ENCODE measurements at regions not wholly inside any gene's neighbourhood (a gene's known extent, or its start where the extent isn't known, plus 50 kb on each side); places are given as distances from the start of the nearest gene placed in this dataset.

DNA sequence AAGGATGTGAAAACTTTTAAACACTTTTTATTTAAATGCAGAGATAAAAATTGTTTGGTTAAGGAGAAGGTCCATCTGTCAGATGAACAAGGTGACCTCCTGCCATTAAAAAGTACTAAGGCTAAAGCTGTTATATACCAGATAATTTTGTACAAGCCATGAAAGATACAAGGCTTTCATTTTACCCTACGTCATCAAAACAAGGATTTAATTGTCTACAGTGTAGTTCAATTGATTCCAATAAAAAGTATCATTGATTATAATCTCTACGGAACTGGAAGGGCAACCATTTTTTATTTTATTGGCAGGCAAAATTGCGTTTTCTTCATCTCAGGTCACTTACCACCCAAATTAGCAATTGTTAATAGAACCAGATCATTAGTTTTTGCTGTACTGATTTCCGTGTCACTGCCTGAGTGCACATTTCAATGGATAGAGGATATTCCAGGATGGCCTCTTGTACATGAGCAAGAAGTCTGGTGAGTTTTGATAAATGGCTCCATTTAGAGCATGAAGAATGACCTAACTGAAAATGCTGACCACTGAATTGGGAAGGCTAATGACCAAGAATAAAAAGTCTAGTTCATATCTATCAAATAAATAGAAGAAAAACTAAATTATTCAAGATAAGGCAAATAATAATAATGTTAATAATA lies 564.9 kb downstream of the JRKL start:
- no peak overlapping the region for H3K27ac ChIP-seq
- intact Hi-C loops (cut with DNase I) = no loop called here

DNA sequence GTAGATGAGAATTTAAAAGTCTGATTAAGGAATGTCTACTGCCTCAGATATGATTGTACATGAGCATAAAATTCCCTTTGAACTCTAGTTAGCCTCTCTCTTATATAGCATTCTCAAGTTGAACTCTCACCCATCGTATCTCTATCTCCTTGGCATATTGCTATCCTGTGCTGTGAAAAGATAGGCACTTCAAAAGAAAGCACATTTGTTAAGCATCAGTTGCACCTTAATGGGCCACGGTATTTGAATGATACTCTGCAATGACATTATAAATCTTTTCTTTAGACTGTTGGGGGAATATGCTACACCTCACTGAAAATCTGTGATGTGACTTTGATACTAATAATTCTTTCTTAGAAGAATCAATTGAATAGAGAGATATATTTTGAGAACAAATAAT lies 570.7 kb downstream of the JRKL start:
- no peak overlapping the region for H3K4me3 ChIP-seq
- no peaks in the 10 kb centered on the region for H3K36me3 ChIP-seq
- intact Hi-C loops (cut with DNase I) = no loop called here
- no peak for DNase-seq
- TF ChIP-seq, protein P1, sequence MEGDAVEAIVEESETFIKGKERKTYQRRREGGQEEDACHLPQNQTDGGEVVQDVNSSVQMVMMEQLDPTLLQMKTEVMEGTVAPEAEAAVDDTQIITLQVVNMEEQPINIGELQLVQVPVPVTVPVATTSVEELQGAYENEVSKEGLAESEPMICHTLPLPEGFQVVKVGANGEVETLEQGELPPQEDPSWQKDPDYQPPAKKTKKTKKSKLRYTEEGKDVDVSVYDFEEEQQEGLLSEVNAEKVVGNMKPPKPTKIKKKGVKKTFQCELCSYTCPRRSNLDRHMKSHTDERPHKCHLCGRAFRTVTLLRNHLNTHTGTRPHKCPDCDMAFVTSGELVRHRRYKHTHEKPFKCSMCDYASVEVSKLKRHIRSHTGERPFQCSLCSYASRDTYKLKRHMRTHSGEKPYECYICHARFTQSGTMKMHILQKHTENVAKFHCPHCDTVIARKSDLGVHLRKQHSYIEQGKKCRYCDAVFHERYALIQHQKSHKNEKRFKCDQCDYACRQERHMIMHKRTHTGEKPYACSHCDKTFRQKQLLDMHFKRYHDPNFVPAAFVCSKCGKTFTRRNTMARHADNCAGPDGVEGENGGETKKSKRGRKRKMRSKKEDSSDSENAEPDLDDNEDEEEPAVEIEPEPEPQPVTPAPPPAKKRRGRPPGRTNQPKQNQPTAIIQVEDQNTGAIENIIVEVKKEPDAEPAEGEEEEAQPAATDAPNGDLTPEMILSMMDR (IDR thresholded peaks at IDR 0.05) = no peak
- no peak overlapping the region for H3K27ac ChIP-seq
- ATAC-seq = no peak
- no peaks in the 10 kb centered on the region for H3K9me3 ChIP-seq
- no peaks in the 10 kb centered on the region for H3K27me3 ChIP-seq
- no peaks in the 10 kb centered on the region for H3K4me1 ChIP-seq

More for the DNA sequence above, 564.9 kb downstream of the JRKL start:
- no peaks in the 10 kb centered on the region for H3K36me3 ChIP-seq
- no peak for DNase-seq
- no peaks in the 10 kb centered on the region for H3K27me3 ChIP-seq
- H3K4me3 ChIP-seq = no peak overlapping the region
- no peaks in the 10 kb centered on the region for H3K9me3 ChIP-seq
- TF ChIP-seq, protein P1 (IDR thresholded peaks at IDR 0.05) = no peak
- no peaks in the 10 kb centered on the region for H3K4me1 ChIP-seq
- no peak for ATAC-seq

DNA sequence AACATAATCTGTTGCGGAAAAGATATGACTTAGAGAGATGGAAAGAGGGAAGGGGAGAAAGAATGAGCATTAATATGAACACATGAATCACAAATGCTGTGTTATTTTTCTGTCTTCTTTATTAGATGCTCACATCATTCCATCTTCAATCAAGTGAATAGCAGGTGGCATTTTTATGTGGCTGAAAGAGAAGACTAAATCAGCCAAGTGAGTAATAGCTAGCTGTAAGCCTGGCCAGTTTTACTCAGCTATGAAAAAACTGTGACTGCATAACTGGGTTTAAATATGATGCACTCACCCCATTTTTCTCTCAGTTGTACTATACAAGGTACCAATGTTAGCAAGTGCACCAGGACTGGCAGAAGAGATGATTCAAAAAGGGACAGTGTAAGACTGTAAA lies 571.1 kb downstream of the JRKL start:
- ATAC-seq (no peak), DNase-seq (no peak)
- intact Hi-C loops (cut with DNase I) = no loop called here
- H3K27ac ChIP-seq = no peak overlapping the region
- H3K36me3 ChIP-seq = no peaks in the 10 kb centered on the region
- no peaks in the 10 kb centered on the region for H3K27me3 ChIP-seq
- H3K4me1 ChIP-seq = no peaks in the 10 kb centered on the region
- H3K4me3 ChIP-seq = no peak overlapping the region
- H3K9me3 ChIP-seq = no peaks in the 10 kb centered on the region
- TF ChIP-seq, protein P1 (IDR thresholded peaks at IDR 0.05) = no peak

DNA sequence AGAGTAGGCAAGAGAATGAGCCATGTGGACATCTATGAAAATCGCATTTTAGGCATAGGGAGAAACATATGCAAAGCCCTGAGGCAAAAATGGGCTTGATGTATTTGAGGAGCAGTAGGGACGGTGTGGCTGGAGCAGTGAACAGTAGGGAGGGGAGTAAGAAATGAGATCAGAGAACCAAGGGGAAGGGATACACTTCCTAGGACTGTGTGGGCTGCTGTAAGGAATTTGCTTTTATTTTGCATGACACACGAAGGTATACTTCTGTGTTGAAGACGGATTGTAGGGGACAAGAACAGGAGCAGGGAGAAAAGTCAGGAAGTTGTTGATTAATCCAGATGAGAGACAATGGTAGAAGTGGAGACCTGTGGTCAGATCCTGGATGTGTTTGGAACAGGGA lies 572.1 kb downstream of the JRKL start:
- Histone ChIP-seq H3K4me1 (no peaks in the 10 kb centered on the region), H3K36me3 (no peaks in the 10 kb centered on the region), H3K27me3 (no peaks in the 10 kb centered on the region), H3K4me3 (no peak overlapping the region), H3K9me3 (no peaks in the 10 kb centered on the region), H3K27ac (no peak overlapping the region)
- TF ChIP-seq, protein P1 (IDR thresholded peaks at IDR 0.05) = no peak
- DNase-seq (no peak), ATAC-seq (no peak)
- intact Hi-C loops (cut with DNase I) = no loop called here

DNA sequence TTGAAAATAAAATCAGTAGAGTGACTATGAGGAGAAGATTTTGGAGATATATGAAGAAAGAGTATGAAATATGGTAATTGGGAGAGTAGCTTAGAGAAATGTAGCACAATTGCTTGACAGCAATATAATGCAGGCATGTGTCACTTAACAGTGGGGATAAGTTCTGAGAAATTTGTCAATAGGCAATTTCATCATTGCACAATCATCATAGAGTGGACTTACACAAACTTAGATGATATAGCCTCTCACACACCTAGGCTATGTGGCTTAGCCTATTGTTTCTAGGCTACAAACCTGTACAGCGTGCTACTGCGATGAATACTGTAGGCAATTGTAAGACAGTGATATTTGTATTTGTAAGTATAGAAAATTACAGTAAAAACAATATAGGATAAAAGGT lies 573.6 kb downstream of the JRKL start:
- Histone ChIP-seq H3K4me3 (no peak overlapping the region), H3K27ac (no peak overlapping the region), H3K27me3 (no peaks in the 10 kb centered on the region), H3K9me3 (no peaks in the 10 kb centered on the region), H3K36me3 (no peaks in the 10 kb centered on the region), H3K4me1 (no peaks in the 10 kb centered on the region)
- ATAC-seq = no peak
- DNase-seq = no peak
- intact Hi-C loops (cut with DNase I) = no loop called here
- TF ChIP-seq, protein P1 (IDR thresholded peaks at IDR 0.05) = no peak

DNA sequence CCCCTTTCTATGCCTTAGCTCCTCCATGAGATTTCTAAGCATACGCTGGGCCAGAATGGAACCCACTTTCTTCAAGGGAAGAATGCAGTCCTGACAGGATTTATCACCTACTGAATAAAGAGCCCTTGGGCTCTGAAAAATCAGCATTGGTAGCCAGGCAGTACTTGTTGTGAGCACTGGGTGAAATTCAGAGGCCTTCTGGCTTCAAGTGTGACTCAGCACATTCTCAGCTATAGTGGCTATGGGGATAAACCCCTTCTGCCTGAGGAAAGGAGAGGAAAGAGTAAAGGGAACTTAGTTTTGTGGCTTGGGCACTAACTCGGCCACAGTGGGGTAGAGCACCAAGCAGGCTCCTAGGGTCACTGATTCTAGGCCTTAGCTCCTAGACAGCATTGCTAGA lies 574.8 kb downstream of the JRKL start:
- ATAC-seq = no peak
- TF ChIP-seq, protein P1 (IDR thresholded peaks at IDR 0.05) = no peak
- intact Hi-C loops (cut with DNase I) = no loop called here

More for the DNA sequence above, 574.8 kb downstream of the JRKL start:
- no peaks in the 10 kb centered on the region for H3K4me1 ChIP-seq
- H3K4me3 ChIP-seq = no peak overlapping the region
- DNase-seq = no peak
- no peak overlapping the region for H3K27ac ChIP-seq
- no peaks in the 10 kb centered on the region for H3K9me3 ChIP-seq
- no peaks in the 10 kb centered on the region for H3K27me3 ChIP-seq
- no peaks in the 10 kb centered on the region for H3K36me3 ChIP-seq

All from upper lobe of right lung (tissue), 1 donor.